ENCODE measurements at regions not wholly inside any gene's neighbourhood (a gene's known extent, or its start where the extent isn't known, plus 50 kb on each side); places are given as distances from the start of the nearest gene placed in this dataset.

DNA sequence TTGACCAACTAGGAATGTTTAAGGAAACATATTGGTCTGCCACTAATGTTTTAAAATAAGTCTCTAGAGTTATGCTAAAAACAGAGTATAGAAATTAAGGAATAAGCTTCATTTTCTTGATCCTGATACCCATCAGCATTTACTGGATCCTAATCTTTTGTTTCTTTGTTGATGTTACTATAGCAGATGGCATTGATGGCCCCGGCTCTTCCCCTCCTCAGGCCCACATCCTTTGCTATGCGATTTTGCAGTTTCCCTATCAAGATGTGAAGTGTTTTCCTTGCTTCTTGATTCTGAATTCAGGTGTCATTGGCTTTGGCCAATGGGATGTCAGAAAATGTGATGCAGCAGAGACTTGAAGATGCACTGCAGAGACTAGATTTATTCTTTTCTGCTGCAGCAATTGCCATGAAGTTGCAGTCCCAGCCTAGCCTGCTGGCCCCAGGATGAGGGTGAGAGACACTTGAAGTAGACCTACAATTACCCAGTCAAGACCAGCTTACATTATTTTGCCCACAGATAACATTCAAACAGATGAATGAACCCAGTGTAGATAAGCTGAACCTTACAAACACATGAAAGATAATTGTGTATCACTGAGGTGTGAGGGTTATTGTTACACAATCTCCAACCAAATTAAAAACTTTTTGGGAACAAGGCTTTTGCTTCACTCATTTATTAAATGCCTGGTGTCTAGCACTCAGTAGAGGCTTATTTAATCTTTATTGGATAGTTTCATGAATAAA, 115.2 kb upstream of the ITGA4 start:
- no peak for DNase-seq (ENCODE audit: low read depth in 2 of 2)

DNA sequence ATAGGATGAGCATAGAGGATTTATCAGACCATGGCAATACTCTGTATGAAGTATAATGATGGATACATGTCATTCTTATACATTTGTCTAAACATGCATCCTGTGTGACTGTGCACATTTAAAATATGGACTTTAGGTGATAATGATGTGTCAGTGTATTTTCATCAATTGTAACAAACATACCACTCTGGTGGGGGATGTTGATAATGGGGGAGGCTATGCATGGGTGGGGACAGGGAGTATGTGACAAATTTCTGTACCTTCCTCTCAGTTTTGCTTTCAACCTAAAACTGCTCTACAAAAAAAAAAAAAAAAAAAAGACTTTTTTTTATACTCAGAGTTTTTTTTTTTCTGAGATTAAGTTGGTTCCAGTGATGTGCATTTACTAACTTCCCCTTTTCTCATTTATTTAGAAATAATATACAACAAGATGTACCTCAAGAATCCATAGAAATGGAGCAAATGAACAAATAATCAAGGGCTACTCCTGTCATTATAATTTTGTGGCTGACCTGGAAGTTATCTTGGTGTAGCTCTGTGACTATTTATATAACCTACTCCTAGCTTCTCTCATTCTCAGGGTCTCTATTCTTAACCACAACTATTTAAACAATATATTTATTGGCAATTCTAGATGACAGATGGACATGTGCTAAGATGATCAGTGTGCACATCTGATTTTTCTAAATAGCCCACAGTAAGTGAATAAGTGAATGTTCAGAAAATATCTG, 108.9 kb upstream of the ITGA4 start:
- no peak for DNase-seq (ENCODE audit: low read depth in 2 of 2)

DNA sequence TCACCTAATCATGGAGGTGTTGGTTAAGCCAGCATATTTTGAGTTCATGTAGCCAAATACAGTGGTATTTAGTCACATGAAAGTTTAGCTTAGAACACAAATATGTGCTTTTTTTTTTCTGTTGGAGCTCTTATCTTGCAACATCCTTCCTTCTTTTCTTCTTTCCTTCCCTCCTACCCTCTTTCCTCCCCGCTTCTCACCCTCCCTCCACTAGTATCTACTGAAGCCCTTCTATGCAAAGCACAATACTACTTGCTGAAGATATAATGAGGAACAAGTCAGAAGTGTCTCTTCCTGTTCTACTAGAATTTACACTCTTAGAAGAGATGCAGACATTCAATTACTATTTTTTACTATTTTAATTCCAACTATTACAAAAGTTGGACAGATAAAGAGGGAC, 105.0 kb upstream of the ITGA4 start:
- DNase-seq (ENCODE audit: low read depth in 2 of 2) = no peak

DNA sequence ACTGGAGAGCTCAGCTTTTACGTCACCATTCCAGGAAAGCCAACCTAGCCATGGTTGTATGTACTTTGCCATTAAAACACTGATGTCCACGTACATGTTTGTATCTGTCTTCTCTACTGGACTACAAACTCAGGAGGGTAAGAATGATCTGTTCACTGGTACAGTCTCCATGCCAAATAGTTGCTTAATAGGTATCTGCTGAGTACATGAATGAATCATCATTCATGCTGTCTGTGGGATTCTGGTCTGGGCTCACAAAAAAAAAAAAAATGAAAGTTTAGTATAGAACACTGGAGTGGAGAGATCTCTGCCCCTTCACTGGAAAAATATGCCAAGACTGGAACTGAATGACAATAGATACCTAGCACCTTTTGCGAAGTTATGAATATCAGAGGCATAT, 102.6 kb upstream of the ITGA4 start:
- no peak for DNase-seq (ENCODE audit: low read depth in 2 of 2)

DNA sequence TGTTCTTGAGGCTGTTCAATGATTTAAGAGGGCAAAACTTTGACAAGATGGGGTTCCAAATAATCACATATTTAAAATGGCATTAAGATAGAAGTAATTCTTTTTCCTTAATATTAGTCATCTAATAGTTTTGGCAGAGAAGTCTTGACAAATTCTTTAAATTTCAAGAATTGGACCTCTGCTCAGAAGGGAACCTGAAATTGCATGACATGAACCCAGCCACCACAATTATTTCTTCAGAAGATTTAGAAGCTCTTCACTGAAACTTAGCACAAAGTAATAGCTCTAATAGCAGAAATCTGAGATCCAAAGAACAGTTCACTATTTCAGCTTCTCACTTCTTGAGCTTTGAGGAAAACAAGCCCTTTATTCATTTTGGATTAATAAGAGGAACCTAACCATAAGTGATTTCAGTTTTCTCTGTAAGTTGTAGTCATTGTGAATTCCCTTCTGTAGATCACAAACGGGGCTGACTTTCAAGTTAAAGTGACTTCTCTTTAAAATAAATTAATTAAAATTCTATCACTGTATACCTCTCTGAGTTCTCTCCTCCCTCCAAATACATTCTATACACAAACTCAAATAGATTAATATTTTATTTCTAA, 100.6 kb upstream of the ITGA4 start:
- DNase-seq (ENCODE audit: low read depth in 2 of 2) = no peak

DNA sequence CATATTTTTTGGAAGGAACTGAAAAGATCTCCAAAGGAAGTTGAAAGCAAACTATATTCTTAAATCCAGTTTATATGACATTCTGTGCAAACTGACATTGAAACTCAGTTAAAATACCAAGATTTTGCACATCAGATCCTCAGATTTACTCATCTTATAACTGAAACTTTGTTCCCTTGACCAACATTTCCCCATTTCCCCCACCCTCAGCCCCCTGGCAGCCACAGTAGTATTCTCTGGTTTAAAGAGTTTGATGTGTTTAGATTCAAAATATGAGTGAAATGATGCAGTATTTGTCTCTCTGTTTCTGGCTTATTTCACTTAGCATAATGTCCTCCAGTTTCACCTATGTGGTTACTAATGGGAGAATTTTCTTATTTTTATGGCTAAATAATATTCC, 99.2 kb upstream of the ITGA4 start:
- peak in 1 of 2 donors; percentile 7 for DNase-seq (ENCODE audit: low read depth in 2 of 2)

DNA sequence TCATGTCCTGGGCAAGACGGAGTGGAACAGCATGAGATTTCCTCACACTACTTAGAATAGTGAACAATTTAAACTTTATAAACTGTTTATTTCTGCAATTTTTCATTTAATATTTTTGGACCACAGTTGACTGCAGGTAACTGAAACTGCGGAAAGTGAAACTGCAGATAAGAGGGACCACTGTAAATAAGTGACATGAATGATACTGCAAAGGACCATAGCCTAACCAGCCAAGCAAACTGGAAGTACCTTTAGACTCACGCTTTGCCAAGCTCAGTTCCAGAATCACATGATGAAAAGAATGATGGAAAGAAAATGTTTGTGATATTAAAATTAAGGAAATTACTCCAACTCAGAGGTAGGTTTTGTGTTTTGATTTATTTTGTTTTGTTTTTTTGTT, 94.6 kb upstream of the ITGA4 start:
- DNase-seq (ENCODE audit: low read depth in 2 of 2) = no peak

DNA sequence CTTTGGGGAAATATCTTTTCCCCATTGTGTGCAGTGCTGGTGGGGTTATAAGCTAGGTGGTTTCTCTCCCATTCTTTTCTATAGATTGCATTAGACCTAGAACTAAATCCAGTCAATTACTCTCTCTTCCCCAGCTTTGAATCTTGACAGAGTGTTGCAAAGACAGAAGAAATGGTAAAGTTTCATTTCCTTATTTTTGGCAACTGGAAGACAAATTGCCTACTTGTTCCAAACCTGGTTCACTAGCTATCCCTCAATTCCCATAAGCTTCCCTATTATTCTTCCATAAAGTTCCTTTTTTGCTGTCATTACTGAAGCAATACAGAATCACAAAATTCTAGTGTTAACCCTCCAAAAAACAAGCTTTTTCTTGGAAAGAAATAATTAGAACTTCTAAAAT, 94.0 kb upstream of the ITGA4 start:
- no peak for DNase-seq (ENCODE audit: low read depth in 2 of 2)

DNA sequence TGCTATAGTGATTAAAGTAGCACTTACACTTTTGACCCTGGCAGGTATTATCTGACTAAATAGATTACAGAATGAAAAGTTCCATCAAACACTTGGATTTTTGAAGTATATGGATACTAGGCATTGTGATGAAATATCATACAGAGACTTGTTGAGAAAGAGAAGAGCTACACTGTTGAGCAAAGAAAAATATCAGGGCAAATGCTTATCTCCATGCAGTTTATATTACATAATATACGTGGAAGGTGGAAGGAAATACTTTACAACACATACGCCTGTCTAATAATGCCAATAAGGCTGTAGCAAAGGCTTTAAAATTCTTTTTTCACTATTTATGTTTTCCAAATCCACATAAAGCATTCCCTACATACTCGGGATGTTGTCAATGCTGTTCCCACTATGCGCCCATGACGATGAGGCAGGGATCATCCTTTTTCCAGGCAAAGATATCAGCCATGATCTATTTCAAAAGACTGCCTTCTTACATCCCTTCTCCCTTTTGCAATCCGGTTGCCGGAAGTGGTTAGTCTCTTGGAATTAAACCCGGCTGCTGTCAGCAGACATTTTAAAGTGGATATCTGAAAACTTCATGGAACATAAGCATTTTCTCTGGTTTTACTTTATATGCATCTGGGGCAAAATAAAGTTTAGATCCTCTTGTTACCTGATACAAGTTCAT, 92.6 kb upstream of the ITGA4 start:
- DNase-seq (ENCODE audit: low read depth in 2 of 2) = no peak

DNA sequence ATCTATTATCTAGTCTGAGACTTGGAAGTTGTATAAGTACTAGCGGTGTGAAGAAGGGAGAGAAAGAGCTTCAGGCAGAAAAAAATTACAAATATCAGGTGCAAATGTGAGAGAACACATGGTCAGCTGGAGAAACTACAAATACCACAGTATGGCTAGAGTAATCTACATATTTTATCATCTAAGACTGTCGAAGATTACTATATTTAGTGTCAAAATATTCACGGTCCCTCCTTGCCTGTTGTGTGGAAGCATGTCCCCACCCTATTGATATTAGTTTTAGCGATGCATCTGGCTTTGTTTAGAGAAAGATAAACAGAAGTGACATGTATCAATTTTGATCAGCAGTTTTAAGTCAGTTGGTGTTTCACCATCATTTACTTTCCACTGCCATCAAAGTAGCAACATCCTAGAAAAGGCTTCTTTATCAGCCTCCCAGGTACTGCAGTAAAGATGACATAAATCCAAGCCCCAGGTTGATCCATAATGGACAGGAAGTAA, 90.5 kb upstream of the ITGA4 start:
- no peak for DNase-seq (ENCODE audit: low read depth in 2 of 2)

DNA sequence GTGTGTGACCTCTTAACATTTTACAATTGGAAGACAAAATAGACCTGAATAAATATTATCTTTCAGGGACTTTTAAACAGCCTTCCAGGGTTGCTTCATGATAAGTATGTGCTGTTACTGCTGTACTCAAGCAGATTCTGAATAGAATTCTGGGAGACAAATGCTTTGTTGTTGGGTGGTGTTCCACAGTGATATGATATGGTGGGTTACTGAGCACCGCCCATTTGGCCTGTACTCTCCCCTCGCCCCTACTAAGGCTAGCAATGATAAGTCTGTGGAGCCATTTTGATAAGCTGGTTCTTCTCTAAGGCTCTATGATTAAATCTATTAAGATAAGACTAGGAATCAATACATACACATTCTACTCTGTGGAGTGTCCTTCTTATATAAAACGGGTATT, 89.8 kb upstream of the ITGA4 start:
- DNase-seq (ENCODE audit: low read depth in 2 of 2) = no peak

DNA sequence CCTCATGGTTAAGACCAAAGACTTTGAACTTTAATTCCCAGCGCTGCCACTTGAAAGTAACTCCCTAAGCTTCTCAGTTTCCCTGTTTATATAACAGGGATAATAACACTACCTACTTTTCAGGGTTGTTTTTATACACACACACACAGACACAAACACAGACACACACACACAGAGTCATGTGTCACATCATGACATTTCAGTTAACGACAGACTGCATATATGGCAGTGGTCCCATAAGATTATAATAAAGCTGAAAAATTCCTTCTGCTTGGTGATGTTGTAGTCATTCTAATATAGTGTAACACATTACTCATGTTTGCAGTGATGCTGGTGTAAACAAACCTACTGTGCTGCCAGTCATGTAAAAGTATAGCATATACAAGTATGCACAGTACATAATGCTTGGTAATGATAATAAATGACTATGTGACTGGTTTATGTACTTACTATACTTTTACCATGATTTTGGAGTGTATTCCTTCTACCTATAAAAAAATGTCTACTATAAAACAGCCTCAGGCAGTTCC, 89.2 kb upstream of the ITGA4 start:
- no peak for DNase-seq (ENCODE audit: low read depth in 2 of 2)

DNA sequence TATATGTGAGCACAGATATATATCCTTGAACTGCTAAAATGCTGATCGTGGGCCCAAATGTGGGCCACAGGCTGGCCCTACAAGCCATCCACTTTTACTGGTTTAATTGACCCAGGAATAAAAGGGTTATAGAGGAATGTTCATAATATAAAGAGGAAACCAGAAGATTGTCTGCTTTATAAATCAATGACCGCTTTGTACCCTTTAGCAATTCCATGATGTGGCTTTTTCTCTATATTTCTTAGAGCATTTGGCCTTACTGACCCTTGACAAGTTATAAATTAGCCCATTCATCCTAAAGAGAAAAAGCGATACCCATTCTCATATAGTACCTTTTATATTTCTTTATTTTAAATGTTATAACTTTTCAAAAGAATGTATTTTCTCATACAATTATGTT, 87.1 kb upstream of the ITGA4 start:
- DNase-seq (ENCODE audit: low read depth in 2 of 2) = no peak

DNA sequence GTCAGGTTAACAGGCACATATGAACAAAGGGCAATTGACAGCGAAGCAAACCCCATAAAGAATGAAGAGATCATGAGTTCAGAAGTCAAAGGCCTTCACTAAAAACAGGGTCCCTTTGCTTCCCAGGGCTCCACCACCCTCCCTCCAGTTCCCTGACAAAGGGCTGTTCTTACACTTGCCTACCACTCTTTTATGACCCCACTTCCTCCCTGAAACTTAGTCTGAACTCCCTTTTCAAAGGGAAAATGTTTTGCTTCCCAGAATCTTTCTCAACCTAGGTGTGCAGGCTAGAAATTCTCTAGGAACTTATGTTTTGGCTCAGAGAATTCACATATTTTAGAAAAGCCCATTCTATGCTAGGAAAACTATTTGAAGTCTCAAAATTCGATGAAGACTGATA, 86.0 kb upstream of the ITGA4 start:
- DNase-seq (ENCODE audit: low read depth in 2 of 2) = no peak

DNA sequence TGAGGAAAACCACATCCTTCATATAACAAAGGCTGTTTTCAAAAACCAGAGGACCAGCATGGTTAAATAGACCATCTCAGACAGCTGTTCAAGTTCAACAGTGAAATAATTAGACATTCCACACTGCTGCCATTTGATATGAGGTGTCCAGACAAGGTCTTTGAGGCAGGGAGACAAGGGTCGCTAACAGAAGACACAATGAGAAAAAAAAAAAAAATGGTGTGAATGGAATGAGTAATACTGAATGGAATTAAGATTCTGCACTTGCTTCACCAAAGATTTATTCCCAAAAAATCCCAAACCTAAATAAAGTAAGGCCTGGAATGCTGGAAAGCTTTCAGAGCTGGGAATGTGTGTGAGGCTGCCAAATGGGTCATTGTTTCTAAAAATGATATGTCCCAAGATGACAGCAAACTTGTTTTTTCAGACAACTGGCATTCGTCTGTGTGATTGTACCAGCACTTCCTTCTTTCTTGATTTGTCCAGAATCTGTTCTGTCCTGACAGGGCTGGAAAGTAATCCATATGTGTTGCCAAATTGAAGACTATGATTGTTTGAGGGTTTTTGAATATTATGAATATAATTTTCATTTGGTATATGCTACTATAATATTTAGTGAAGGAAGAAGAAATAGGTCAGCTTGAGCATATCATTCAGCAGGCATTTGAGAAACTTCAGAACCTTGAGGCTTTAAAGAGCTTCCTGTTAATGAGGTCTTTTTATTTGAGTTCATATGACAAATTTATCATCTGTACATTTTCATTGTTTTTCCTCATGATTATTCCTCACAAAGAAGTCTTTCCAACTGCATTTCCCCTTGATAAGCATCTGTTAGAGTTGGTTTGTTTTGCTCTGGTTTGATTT, 85.2 kb upstream of the ITGA4 start:
- DNase-seq (ENCODE audit: low read depth in 2 of 2) = no peak

DNA sequence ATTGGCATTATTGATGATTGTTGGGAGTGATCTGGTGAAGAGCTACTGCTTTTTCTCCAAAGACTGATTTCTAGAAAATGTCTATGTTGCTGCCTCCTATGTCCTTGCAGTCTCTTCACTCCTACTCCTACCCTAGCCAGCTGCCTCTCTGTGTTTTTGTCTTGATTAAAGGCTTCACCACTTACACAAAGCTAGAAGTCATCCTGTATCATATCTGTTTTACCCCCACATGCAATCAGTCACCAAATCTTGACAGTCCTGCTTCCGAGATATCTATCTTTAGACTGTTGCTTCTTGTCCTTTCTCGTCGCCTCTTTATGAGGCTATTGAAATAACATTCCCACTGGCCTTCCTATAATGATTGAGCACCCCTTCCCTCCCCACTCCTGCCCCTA, 84.5 kb upstream of the ITGA4 start:
- no peak for DNase-seq (ENCODE audit: low read depth in 2 of 2)

DNA sequence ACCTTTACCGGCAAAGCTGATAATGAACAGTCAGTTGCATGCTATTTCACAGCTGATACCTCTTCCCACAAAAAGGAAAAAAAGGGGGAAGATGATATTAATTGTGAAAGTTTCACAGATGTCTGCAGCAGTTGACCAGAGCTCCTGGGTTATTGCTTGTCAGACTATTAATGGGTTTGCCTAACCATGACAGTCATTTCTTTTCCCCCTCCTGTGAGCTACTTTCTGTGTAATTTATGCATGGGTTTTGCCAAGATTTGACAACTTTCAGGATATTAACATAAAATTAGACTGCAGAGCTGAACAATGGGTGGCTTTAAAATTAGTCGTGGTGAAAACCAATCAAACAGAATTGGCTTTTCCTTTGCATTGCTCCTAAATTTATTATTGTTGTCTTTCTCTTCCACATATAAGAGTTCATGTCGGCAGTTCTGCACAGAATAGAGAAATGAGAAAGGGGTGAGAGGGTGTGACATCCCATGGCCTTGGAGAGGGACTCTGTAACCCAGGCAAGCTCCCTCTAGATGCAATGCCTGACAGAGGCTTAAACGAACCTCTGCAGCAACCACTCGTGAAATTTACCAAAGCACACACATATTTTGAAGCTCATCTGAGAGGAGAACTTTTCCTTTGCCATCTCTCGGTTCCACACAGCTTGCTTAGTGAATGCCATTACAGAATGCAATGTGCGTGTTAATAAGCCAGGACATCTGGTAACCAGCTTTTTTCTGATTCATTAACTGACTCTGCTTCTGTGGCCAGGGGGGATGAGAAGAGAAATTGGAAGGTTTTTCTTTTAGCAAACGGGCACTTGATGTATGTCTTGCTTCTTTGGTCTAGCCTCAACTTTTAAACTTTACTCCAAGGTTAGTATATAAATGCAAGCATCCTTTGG, 82.2 kb upstream of the ITGA4 start:
- DNase-seq (ENCODE audit: low read depth in 2 of 2) = no peak

DNA sequence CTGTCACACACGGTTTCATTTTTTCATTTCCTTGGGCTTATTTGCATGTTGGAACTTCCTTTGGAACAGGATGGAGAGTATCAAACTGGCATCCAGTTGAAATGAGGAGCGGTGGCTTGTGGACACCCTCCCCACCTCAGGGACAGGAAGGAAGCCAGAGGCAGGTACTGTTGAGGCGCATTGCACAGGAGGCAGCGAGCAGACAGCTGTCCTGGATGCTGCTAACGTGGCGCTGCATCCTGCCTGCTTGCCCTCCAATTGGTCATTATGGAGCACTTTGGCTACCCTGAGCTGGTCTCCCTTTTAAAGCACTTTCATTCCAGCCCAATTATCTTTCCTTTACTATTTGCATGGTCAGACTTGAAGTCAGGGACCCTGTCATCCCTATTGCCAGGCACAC, 80.7 kb upstream of the ITGA4 start:
- DNase-seq (ENCODE audit: low read depth in 2 of 2) = no peak

DNA sequence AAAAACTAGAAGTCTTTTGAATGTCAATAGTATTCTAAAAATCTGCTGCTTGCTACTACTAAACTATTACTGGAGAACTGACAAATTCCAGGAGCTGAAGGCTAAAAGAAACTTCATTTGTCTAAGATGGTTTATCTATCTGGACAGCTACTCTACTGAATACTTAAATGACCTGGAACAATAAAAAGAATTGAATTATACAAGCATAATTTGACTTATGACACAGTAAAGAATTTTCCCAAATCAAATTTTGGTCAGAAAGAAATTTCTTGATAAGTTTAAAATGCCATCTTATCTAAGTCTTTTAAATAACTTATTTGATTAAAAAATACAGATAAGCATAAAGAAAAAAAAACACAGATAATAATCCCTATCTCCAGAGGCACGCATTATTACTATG, 80.2 kb upstream of the ITGA4 start:
- no peak for DNase-seq (ENCODE audit: low read depth in 2 of 2)

DNA sequence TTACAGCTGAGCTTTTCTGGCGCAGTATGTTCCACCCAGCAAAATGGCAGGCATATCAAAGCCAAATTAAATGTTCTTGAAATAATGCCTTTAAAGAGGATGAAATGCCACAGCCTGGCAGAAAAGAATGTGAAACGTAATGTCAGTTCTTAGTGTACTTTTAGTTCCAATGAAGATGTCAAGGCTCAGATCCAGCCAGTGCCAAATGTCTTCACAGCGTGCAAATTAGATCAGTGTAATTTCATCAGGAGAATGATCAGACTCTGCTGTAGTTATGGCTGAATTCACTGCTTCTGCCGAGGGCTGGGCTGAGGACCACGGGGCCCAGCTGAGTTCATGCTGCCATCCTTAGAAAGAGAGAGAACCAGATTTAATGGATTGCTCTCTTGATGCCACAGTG, 78.7 kb upstream of the ITGA4 start:
- DNase-seq (ENCODE audit: low read depth in 2 of 2) = no peak
